Breast epithelium (tissue), 3 donors: ENCODE measurements at regions not wholly inside any gene's neighbourhood (a gene's known extent, or its start where the extent isn't known, plus 50 kb on each side); places are given as distances from the start of the nearest gene placed in this dataset.

Source experiments
- POLR2A ChIP-seq: fragments of 450-650 bp; IDR thresholded peaks from one replicate; pipeline ENCODE4 v1.6.1; 2016; ENCODE audit warnings: antibody characterized with exemption, mild to moderate bottlenecking, moderate library complexity
- TF ChIP-seq, protein P1 (sequence below), 3 donors: fragments of 450-650 bp; IDR thresholded peaks; one replicate each; pipeline ENCODE4 v1.5.1; 2016 to 2017; ENCODE audit warnings: antibody characterized with exemption in 3 of 3, mild to moderate bottlenecking in 3 of 3, moderate library complexity in 3 of 3

DNA sequence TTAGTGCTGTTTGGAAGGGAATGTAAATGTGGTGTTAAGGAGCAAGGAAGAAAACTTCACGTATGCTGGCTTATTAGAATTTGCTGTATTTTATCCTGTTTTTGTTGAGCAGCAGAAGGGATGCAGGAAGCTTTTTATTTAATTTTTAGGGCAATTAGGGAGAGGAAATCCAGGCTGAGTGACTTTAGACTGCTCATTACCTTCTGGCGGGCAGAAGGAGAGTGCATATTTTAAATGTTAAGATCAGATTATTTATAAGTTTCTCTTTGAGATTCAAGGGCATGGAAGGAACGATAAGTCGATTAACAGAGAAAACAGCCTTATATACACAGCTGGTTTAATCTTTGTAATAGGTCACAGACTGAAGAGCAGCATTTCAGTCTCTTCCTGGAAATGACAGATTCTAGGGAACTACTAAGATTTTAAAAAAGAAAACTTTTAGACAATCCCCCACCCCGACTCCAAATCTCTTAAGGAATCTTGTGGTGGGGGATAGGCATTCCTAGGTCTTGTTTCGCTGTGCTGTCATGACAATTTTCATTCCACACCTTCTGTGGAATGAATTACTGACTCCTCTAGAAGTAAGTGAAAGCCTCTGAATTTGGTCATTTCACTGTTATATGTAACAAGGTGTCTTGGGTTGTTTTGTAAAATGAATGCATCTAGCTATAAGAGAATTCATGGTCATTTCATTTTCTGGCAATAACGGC is 402.5 kb downstream of the RAPGEF2 start:
- TF ChIP-seq, protein P1, sequence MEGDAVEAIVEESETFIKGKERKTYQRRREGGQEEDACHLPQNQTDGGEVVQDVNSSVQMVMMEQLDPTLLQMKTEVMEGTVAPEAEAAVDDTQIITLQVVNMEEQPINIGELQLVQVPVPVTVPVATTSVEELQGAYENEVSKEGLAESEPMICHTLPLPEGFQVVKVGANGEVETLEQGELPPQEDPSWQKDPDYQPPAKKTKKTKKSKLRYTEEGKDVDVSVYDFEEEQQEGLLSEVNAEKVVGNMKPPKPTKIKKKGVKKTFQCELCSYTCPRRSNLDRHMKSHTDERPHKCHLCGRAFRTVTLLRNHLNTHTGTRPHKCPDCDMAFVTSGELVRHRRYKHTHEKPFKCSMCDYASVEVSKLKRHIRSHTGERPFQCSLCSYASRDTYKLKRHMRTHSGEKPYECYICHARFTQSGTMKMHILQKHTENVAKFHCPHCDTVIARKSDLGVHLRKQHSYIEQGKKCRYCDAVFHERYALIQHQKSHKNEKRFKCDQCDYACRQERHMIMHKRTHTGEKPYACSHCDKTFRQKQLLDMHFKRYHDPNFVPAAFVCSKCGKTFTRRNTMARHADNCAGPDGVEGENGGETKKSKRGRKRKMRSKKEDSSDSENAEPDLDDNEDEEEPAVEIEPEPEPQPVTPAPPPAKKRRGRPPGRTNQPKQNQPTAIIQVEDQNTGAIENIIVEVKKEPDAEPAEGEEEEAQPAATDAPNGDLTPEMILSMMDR (IDR thresholded peaks at IDR 0.05), result no peak
- no peak for TF ChIP-seq POLR2A
